B cell (primary cell): ENCODE measurements at regions not wholly inside any gene's neighbourhood (a gene's known extent, or its start where the extent isn't known, plus 50 kb on each side); places are given as distances from the start of the nearest gene placed in this dataset.

Experiments used
- ATAC-seq: fragments of 200-7000 bp; cut with Tn5 transposase; one replicate; pipeline ENCODE4 v1.10.0; 2021; ENCODE audit warnings: low read depth, mild to moderate bottlenecking, moderate number of reproducible peaks, moderate library complexity
- CTCF ChIA-PET: fragments of 350-600 bp; sonication (Branson Sonifier 250); formaldehyde crosslinking; loops from one replicate; lab custom pipeline; 2021; ENCODE audit warnings: antibody characterized with exemption, inconsistent platforms; lab: Charles Lee
- POLR2A ChIA-PET: fragments of 350-600 bp; sonication (Branson Sonifier 250); formaldehyde crosslinking; loops from one replicate; lab custom pipeline; 2021; ENCODE audit warnings: antibody characterized with exemption; lab: Charles Lee
- DNase-seq: peaks from one replicate; pipeline ENCODE4 v3.0.0; 2013
- H2AFZ ChIP-seq: 2 replicates; pipeline ENCODE4 v1.6.1; 2012; ENCODE audit warnings: mild to moderate bottlenecking, low read depth, low read length; ENCODE audit not compliant: insufficient read depth, poor library complexity, severe bottlenecking
- H3K27ac ChIP-seq, 2 donors: 1 replicate in 1 of 2; 2 replicates in 1 of 2; pipeline ENCODE4 v1.5.1; 2012 to 2013; ENCODE audit warnings: low read length in 2 of 2, mild to moderate bottlenecking in 2 of 2, moderate library complexity in 1 of 2
- H3K27me3 ChIP-seq, 4 experiments: fragments of 200-600 bp in 1 of 4; sonication (generic) in 1 of 4; replicated peaks in 1 of 4; 1 replicate in 2 of 4; 2 replicates in 2 of 4; pipeline versions ENCODE4 v1.6.1 to v1.7.0; 2013 to 2016; ENCODE audit warnings: low read length in 3 of 4, mild to moderate bottlenecking in 2 of 4, mixed read lengths in 1 of 4, moderate library complexity in 1 of 4; ENCODE audit not compliant: insufficient read depth in 4 of 4, control insufficient read depth in 3 of 4; ENCODE audit errors: control extremely low read depth in 1 of 4
- H3K36me3 ChIP-seq, 2 experiments: replicated peaks in 1 of 2; 1 replicate in 1 of 2; 2 replicates in 1 of 2; pipeline versions ENCODE4 v1.6.1 to v1.7.1; 2013; ENCODE audit warnings: low read length in 1 of 2; ENCODE audit not compliant: insufficient read depth in 2 of 2, control insufficient read depth in 1 of 2; ENCODE audit errors: control extremely low read depth in 1 of 2, extremely low read depth in 1 of 2
- H3K4me1 ChIP-seq, 2 donors: fragments of 200-600 bp in 1 of 2; sonication (generic) in 1 of 2; 1 replicate in 1 of 2; 2 replicates in 1 of 2; pipeline versions ENCODE4 v1.5.1 to v1.6.1; 2013 to 2017; ENCODE audit warnings: low read length in 2 of 2; ENCODE audit not compliant: control insufficient read depth in 2 of 2, insufficient read depth in 2 of 2
- H3K4me2 ChIP-seq: replicated peaks from 2 replicates; pipeline ENCODE3; 2012; ENCODE audit warnings: mild to moderate bottlenecking, low read depth, low read length; ENCODE audit not compliant: poor library complexity, severe bottlenecking
- H3K4me3 ChIP-seq, 5 experiments: fragments of 200-600 bp in 1 of 5; sonication (generic) in 1 of 5; 1 replicate in 3 of 5; 2 replicates in 2 of 5; pipeline versions ENCODE4 v1.5.1 to v1.7.0; 2011 to 2016; ENCODE audit warnings: low read length in 4 of 5, mild to moderate bottlenecking in 4 of 5, low read depth in 2 of 5, control low read depth in 1 of 5, moderate library complexity in 1 of 5; ENCODE audit not compliant: insufficient read depth in 1 of 5; ENCODE audit errors: control extremely low read depth in 1 of 5, extremely low read depth in 1 of 5
- H3K79me2 ChIP-seq: fragments of 200-600 bp; sonication (generic); one replicate; pipeline ENCODE4 v1.6.0; 2016; ENCODE audit warnings: low read length; ENCODE audit not compliant: control insufficient read depth, insufficient read depth
- H3K9ac ChIP-seq: fragments of 200-600 bp; sonication (generic); 2 replicates; pipeline ENCODE4 v1.6.1; 2017; ENCODE audit warnings: mild to moderate bottlenecking, low read length, moderate library complexity
- H3K9me3 ChIP-seq, 3 donors: one replicate each; pipeline versions ENCODE4 v1.6.1 to v1.7.1; 2013; ENCODE audit warnings: low read length in 2 of 3; ENCODE audit not compliant: control insufficient read depth in 2 of 3, insufficient read depth in 1 of 3; ENCODE audit errors: control extremely low read depth in 1 of 3
- H4K20me1 ChIP-seq: 2 replicates; pipeline ENCODE4 v1.6.0; 2012; ENCODE audit warnings: mild to moderate bottlenecking, low read length; ENCODE audit not compliant: insufficient read depth, control insufficient read depth, poor library complexity, severe bottlenecking
- H3K27ac Mint-ChIP-seq: one replicate; pipeline ENCODE4 v1.8.0; 2021; ENCODE audit warnings: mixed read lengths
- H3K27me3 Mint-ChIP-seq: one replicate; pipeline ENCODE4 v1.8.0; 2021; ENCODE audit warnings: mixed read lengths
- H3K4me1 Mint-ChIP-seq: one replicate; pipeline ENCODE4 v1.8.0; 2021; ENCODE audit warnings: mixed read lengths
- H3K4me3 Mint-ChIP-seq: one replicate; pipeline ENCODE4 v1.8.0; 2021; ENCODE audit warnings: mixed read lengths
- H3K9me3 Mint-ChIP-seq: one replicate; pipeline ENCODE4 v1.8.0; 2022; ENCODE audit warnings: mixed read lengths; ENCODE audit not compliant: insufficient read depth
- EZH2 ChIP-seq: IDR thresholded peaks from 2 replicates; pipeline ENCODE4 v1.6.1; 2012; ENCODE audit warnings: borderline replicate concordance, low read depth, mild to moderate bottlenecking, moderate library complexity, low read length; ENCODE audit not compliant: insufficient read depth, poor library complexity, severe bottlenecking
- WGBS: methylation state at CpG from one replicate; pipeline ENCODE4 v1.1.5; 2013; ENCODE audit warnings: missing lambda C conversion rate; ENCODE audit not compliant: insufficient coverage; 5-methylcytosine and 5-hydroxymethylcytosine counted together
- intact Hi-C: fragments of 100-400 bp; cut with micrococcal nuclease; formaldehyde crosslinking; loops from one replicate; pipeline ENCODE4 v1.10.0; 2022
- TF ChIP-seq, protein P1 (sequence below): fragments of 200-600 bp; IDR thresholded peaks from one replicate; pipeline ENCODE4 v1.8.0; 2022; ENCODE audit warnings: antibody characterized with exemption, mild to moderate bottlenecking

DNA sequence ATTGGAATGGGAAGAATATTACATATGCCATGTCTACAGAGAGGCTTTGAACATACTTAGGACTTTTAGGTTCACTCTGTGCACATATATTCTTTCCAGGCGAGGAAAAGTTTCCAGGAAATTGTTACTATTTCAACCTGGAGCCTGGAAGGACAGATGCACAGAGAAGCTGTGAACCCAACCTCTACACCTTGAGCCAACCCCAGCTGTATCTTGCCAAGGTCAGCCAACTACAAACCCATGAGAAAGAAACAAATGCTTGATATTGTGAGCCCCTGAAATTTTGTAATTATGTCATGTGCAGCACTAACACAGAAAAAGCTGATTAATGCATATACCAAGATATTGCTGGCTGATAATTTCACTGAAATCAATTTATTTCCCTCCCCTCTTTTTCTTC is 404.9 kb downstream of the GLRX3 start:
- H3K9me3 ChIP-seq = peaks cover 0 to 3% (median 0%) of the 10 kb centered on the region in 3 donors
- TF ChIP-seq, protein P1, sequence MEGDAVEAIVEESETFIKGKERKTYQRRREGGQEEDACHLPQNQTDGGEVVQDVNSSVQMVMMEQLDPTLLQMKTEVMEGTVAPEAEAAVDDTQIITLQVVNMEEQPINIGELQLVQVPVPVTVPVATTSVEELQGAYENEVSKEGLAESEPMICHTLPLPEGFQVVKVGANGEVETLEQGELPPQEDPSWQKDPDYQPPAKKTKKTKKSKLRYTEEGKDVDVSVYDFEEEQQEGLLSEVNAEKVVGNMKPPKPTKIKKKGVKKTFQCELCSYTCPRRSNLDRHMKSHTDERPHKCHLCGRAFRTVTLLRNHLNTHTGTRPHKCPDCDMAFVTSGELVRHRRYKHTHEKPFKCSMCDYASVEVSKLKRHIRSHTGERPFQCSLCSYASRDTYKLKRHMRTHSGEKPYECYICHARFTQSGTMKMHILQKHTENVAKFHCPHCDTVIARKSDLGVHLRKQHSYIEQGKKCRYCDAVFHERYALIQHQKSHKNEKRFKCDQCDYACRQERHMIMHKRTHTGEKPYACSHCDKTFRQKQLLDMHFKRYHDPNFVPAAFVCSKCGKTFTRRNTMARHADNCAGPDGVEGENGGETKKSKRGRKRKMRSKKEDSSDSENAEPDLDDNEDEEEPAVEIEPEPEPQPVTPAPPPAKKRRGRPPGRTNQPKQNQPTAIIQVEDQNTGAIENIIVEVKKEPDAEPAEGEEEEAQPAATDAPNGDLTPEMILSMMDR = no peak
- no peaks in the 10 kb centered on the region for H4K20me1 ChIP-seq
- H3K4me1 ChIP-seq = no peaks in the 10 kb centered on the region
- no peaks in the 10 kb centered on the region for H3K27me3 ChIP-seq
- Mint-ChIP-seq H3K4me1 (no peaks in the 10 kb centered on the region), H3K27ac (no peak overlapping the region), H3K27me3 (no peaks in the 10 kb centered on the region), H3K4me3 (no peak overlapping the region), H3K9me3 (peaks cover 4% of the 10 kb centered on the region)
- DNase-seq = no peak
- no peak overlapping the region for H3K4me3 ChIP-seq
- no peak overlapping the region for H3K4me2 ChIP-seq
- ChIA-PET POLR2A (no interaction called here), CTCF (no interaction called here)
- no peak overlapping the region for H3K27ac ChIP-seq
- 100% methylated on average over 1 of the region's 1 CpG for WGBS
- H3K36me3 ChIP-seq = no peaks in the 10 kb centered on the region
- ATAC-seq = no peak
- no peaks in the 10 kb centered on the region for H3K79me2 ChIP-seq
- intact Hi-C loops = no loop called here
- H3K9ac ChIP-seq = no peak overlapping the region
- no peak overlapping the region for H2AFZ ChIP-seq

DNA sequence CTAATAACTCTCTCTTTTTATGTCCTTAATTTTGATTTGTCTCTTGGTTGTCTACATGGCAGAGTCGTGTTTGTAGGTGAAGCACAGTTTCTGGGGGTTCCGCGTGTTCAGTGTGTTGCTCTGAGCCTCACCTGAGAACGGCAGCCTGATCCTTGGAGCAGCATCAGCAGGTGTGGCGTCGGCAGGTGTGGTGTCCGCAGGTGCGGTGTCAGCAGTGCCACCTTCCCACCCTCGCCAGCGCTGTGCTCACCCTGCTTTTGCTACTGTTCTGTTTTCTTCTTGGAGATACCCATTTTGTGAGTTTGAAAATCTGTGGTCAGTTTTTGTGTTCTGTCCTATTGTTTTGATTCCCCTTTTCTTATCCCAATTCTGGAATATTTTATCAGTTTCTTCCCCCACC is 406.6 kb downstream of the GLRX3 start:
- no peaks in the 10 kb centered on the region for H3K36me3 ChIP-seq
- H3K4me2 ChIP-seq = no peak overlapping the region
- no peak overlapping the region for H3K4me3 ChIP-seq
- no peaks in the 10 kb centered on the region for H3K4me1 Mint-ChIP-seq
- 81% methylated on average over 6 of the region's 10 CpGs for whole genome bisulfite sequencing
- DNase-seq (no peak), ATAC-seq (no peak)
- H3K9me3 ChIP-seq = peaks cover 0 to 8% (median 0%) of the 10 kb centered on the region in 3 donors
- H3K27ac ChIP-seq = no peak overlapping the region
- H3K27me3 Mint-ChIP-seq = peaks cover 3% of the 10 kb centered on the region
- H3K4me1 ChIP-seq = no peaks in the 10 kb centered on the region
- intact Hi-C loops = no loop called here
- H3K9ac ChIP-seq = no peak overlapping the region
- peaks cover 2% of the 10 kb centered on the region for H3K9me3 Mint-ChIP-seq
- no peaks in the 10 kb centered on the region for H3K27me3 ChIP-seq
- H2AFZ ChIP-seq = no peak overlapping the region
- CTCF ChIA-PET = no interaction called here
- POLR2A ChIA-PET = no interaction called here
- H4K20me1 ChIP-seq = no peaks in the 10 kb centered on the region
- no peak for TF ChIP-seq EZH2
- TF ChIP-seq, protein P1 = no peak
- no peak overlapping the region for H3K4me3 Mint-ChIP-seq
- no peaks in the 10 kb centered on the region for H3K79me2 ChIP-seq
- no peak overlapping the region for H3K27ac Mint-ChIP-seq
